GM12878 (cell line): ENCODE measurements at regions not wholly inside any gene's neighbourhood (a gene's known extent, or its start where the extent isn't known, plus 50 kb on each side); places are given as distances from the start of the nearest gene placed in this dataset.

ENCODE experiments used
- ATAC-seq: fragments of 200-7000 bp; cut with Tn5 transposase; 3 replicates; pipeline ENCODE4 v1.9.1; 2020; ENCODE audit warnings: mild to moderate bottlenecking, moderate library complexity
- BruUV-seq: library from RNA; stranded (reverse); fragments of 400-500 nt; replicated peaks from 2 replicates; lab custom pipeline; 2021; lab: Mats Ljungman, UMichigan
- CTCF ChIA-PET: fragments of 300-600 bp; sonication (Branson Sonifier 250); formaldehyde crosslinking; extraction: SDS; loops from one replicate; lab custom pipeline; 2021; ENCODE audit warnings: inconsistent platforms; lab: Yijun Ruan, JAX
- POLR2A ChIA-PET: fragments of 350-600 bp; formaldehyde crosslinking; extraction: SDS; loops from one replicate; lab custom pipeline; 2021; ENCODE audit warnings: inconsistent platforms; lab: Charles Lee
- RAD21 ChIA-PET: fragments of 300-600 bp; sonication (Branson Sonifier 250); formaldehyde crosslinking; loops from one replicate; lab custom pipeline; 2023; ENCODE audit warnings: antibody characterized with exemption; ENCODE audit not compliant: unreplicated experiment; lab: Charles Lee
- SMC1A ChIA-PET: fragments of 300-600 bp; sonication (Branson Sonifier 250); formaldehyde crosslinking; loops from one replicate; lab custom pipeline; 2023; ENCODE audit not compliant: unreplicated experiment, uncharacterized antibody; lab: Charles Lee
- DNase-seq: peaks from one replicate; pipeline ENCODE4 v3.0.0-alpha.2; 2011; ENCODE audit warnings: low read depth, low spot score
- FAIRE-seq: peaks from 3 replicates; lab custom pipeline; 2011; peaks lifted over from hg19 to GRCh38; lab: Jason Lieb, UNC
- H2AFZ ChIP-seq: 2 replicates; pipeline ENCODE4 v1.6.0; 2011; ENCODE audit warnings: low read depth, low read length, control low read depth; ENCODE audit not compliant: control insufficient read depth
- H3K27ac ChIP-seq: 2 replicates; pipeline ENCODE4 v1.5.1; 2011; ENCODE audit warnings: control low read depth; ENCODE audit not compliant: control insufficient read depth, insufficient read depth
- H3K27me3 ChIP-seq, 2 experiments: replicated peaks in 1 of 2; 2 replicates each; pipeline versions ENCODE4 v1.6.0 to v1.6.1; 2011; ENCODE audit warnings: low read length in 1 of 2; ENCODE audit not compliant: control insufficient read depth in 2 of 2, insufficient read depth in 2 of 2
- H3K36me3 ChIP-seq, 2 experiments: 2 replicates each; pipeline ENCODE4 v1.5.1; 2011; ENCODE audit warnings: low read length in 1 of 2; ENCODE audit not compliant: control insufficient read depth in 2 of 2, insufficient read depth in 2 of 2
- H3K4me1 ChIP-seq: 2 replicates; pipeline ENCODE4 v1.6.1; 2011; ENCODE audit warnings: mild to moderate bottlenecking, low read length, moderate library complexity, mixed read lengths; ENCODE audit not compliant: control insufficient read depth, insufficient read depth
- H3K4me2 ChIP-seq: 2 replicates; pipeline ENCODE4 v1.6.0; 2011; ENCODE audit warnings: control low read depth; ENCODE audit not compliant: control insufficient read depth, insufficient read depth
- H3K4me3 ChIP-seq: fragments of 200-600 bp; sonication (generic); 2 replicates; pipeline ENCODE4 v1.5.1; 2016
- H3K79me2 ChIP-seq: 2 replicates; pipeline ENCODE4 v1.6.0; 2011; ENCODE audit warnings: low read length; ENCODE audit not compliant: control insufficient read depth, insufficient read depth
- H3K9ac ChIP-seq: 2 replicates; pipeline ENCODE4 v1.8.0; 2011; ENCODE audit warnings: low read length, control low read depth, mixed read lengths; ENCODE audit not compliant: control insufficient read depth, insufficient read depth
- H3K9me3 ChIP-seq: replicated peaks from 3 replicates; pipeline ENCODE4 v1.5.1; 2011; ENCODE audit warnings: mild to moderate bottlenecking, low read length; ENCODE audit not compliant: control insufficient read depth, insufficient read depth
- H4K20me1 ChIP-seq: 2 replicates; pipeline ENCODE4 v1.6.0; 2011; ENCODE audit not compliant: control insufficient read depth, insufficient read depth
- CHD2 ChIP-seq: IDR thresholded peaks from 2 replicates; pipeline ENCODE4 v1.6.1; 2011; ENCODE audit warnings: low read depth, low read length, improper control_type of control experiment, borderline replicate concordance
- EP300 ChIP-seq, 2 experiments: fragments of 150-350 bp in 1 of 2; IDR thresholded peaks; 2 replicates each; pipeline ENCODE4 v1.6.1; 2011 to 2012; ENCODE audit warnings: low read depth in 2 of 2, low read length in 2 of 2, borderline replicate concordance in 1 of 2, improper control_type of control experiment in 1 of 2, inconsistent platforms in 1 of 2; ENCODE audit not compliant: control insufficient read depth in 1 of 2
- FOXK2 ChIP-seq: fragments of 450-650 bp; IDR thresholded peaks from 2 replicates; pipeline ENCODE4 v1.6.1; 2017; ENCODE audit warnings: mild to moderate bottlenecking, moderate library complexity
- MXI1 ChIP-seq: fragments of 150-350 bp; IDR thresholded peaks from 2 replicates; pipeline ENCODE4 v1.6.1; 2011; ENCODE audit warnings: low read depth, mild to moderate bottlenecking, inconsistent platforms, low read length, improper control_type of control experiment
- NFYA ChIP-seq: IDR thresholded peaks from 2 replicates; pipeline ENCODE4 v1.6.1; 2011; ENCODE audit warnings: low read depth, mild to moderate bottlenecking, low read length, improper control_type of control experiment, borderline replicate concordance
- RAD51 ChIP-seq: fragments of 450-650 bp; IDR thresholded peaks from 2 replicates; pipeline ENCODE4 v1.6.1; 2016; ENCODE audit warnings: moderate library complexity, mild to moderate bottlenecking, inconsistent platforms
- RB1 ChIP-seq: fragments of 450-650 bp; formaldehyde crosslinking; IDR thresholded peaks from 2 replicates; pipeline ENCODE4 v1.6.1; 2017; ENCODE audit warnings: mild to moderate bottlenecking, borderline replicate concordance
- SMAD5 ChIP-seq: IDR thresholded peaks from 2 replicates; pipeline ENCODE4 v1.6.1; 2016; ENCODE audit warnings: antibody characterized with exemption, low read depth
- SMC3 ChIP-seq: IDR thresholded peaks from 2 replicates; pipeline ENCODE4 v1.6.1; 2011; ENCODE audit warnings: low read length, improper control_type of control experiment, borderline replicate concordance
- SREBF1 ChIP-seq: IDR thresholded peaks from 2 replicates; pipeline ENCODE4 v1.6.1; 2012; ENCODE audit warnings: mild to moderate bottlenecking, low read length
- ZNF622 ChIP-seq: fragments of 450-650 bp; IDR thresholded peaks from 2 replicates; pipeline ENCODE4 v1.6.1; 2017; ENCODE audit warnings: mild to moderate bottlenecking, inconsistent platforms
- WGBS: methylation state at CpG from one replicate; pipeline ENCODE4 v1.1.6; 2016; ENCODE audit warnings: low lambda C conversion rate; ENCODE audit not compliant: insufficient replicate concordance, insufficient coverage; ENCODE audit errors: missing lambda C conversion rate; 5-methylcytosine and 5-hydroxymethylcytosine counted together
- in situ Hi-C: fragments of 300-500 bp; cut with MboI; formaldehyde crosslinking; loops from 9 replicates; pipeline ENCODE4 v1.14.3; 2018; ENCODE audit warnings: mixed read lengths
- intact Hi-C: fragments of 100-400 bp; cut with micrococcal nuclease; formaldehyde crosslinking; loops from one replicate; pipeline ENCODE4 v1.14.2; 2022; ENCODE audit not compliant: unreplicated experiment
- TF ChIP-seq, protein P1 (sequence below): fragments of 450-650 bp; IDR thresholded peaks from 2 replicates; pipeline ENCODE4 v1.6.1; 2014; ENCODE audit warnings: mild to moderate bottlenecking

DNA sequence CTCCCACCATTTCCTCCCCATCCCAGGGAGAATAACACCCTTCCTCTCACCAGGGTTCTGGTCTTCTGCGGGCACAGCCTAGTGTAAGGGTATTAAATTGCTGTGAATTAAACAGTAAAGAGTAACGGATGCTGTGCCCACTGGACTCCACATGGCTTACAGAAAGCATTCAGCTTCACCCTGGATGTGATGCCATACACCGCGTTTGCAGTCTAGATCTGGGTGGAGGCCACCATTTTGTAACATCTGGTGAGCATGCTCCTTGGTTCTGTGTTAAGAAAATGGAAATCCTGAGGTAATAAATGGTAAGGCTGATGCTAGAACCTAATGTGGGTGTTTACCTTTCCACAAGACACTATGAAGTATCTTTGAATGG is 331.8 kb upstream of the B3GAT1 start:
- Histone ChIP-seq H2AFZ (no peak overlapping the region), H4K20me1 (no peaks in the 10 kb centered on the region), H3K27ac (no peak overlapping the region), H3K4me2 (no peak overlapping the region), H3K27me3 (no peaks in the 10 kb centered on the region; a peak in 1 of 4 replicates), H3K79me2 (no peaks in the 10 kb centered on the region), H3K36me3 (no peaks in the 10 kb centered on the region), H3K9me3 (no peaks in the 10 kb centered on the region), H3K4me3 (no peak overlapping the region), H3K9ac (no peak overlapping the region), H3K4me1 (no peaks in the 10 kb centered on the region)
- ATAC-seq (no peak), DNase-seq (no peak), FAIRE-seq (no peak)
- CTCF ChIA-PET, result no interaction called here
- SMC1A ChIA-PET, result no interaction called here
- RAD21 ChIA-PET, result no interaction called here
- in situ Hi-C loops (no loop called here), intact Hi-C loops (no loop called here)
- BruUV-seq, result no TSS peak
- TF ChIP-seq CHD2 (no peak), RB1 (no peak), FOXK2 (no peak), ZNF622 (no peak)
- 49% methylated on average over 4 of the region's 4 CpGs for WGBS
- POLR2A ChIA-PET, result no interaction called here

DNA sequence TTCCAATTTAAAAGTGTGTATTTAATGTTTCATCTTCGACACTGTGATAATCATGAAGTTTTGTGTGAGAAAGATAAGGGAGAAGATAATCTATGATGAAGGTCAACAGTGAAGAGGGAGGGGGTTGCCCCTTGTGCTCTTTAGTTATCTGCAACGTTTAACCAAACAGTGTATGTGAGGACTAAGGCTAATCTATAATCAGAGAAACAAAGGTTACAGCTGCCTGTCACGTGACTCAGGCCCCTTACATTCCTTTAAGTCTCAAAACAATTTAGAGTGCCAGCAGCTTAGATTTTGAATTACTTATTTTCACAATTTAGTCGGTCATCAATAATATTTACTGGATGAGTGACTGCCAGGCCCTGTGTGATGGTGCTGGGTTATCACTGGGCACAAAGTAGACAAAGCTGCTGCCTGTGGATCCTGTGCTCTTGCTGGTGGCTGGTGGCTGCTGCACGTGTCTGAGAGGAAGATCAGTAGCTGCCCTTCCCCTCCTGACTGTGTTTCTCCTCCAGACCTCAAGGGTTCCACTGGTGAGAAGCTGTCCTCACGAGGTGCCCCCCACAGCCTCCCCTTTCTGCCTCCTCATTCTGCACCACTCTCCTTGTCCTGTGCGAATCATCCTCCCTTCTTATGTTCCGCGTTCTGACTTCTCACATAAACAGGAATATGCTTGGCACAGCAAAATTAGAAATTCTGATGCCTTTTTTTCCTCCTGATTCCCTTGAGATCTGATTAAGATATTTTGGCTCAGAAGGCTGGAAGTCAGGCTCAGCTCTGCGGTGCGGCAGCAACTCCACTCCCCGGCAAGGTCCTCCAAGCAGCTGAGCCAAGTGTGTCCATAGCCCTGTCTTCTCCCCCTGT is 331.1 kb upstream of the B3GAT1 start:
- RAD21 ChIA-PET, result no interaction called here
- POLR2A ChIA-PET, result no interaction called here
- Histone ChIP-seq H3K4me1 (no peaks in the 10 kb centered on the region), H3K36me3 (no peaks in the 10 kb centered on the region), H3K9me3 (no peaks in the 10 kb centered on the region), H3K79me2 (no peaks in the 10 kb centered on the region), H3K4me2 (no peak overlapping the region), H3K9ac (no peak overlapping the region), H4K20me1 (no peaks in the 10 kb centered on the region), H2AFZ (no peak overlapping the region), H3K27me3 (no peaks in the 10 kb centered on the region; a peak in 1 of 4 replicates), H3K27ac (no peak overlapping the region), H3K4me3 (no peak overlapping the region)
- in situ Hi-C loops, result no loop called here
- CTCF ChIA-PET, result no interaction called here
- no TSS peak for BruUV-seq
- intact Hi-C loops, result no loop called here
- SMC1A ChIA-PET, result no interaction called here
- 32% methylated on average over 12 of the region's 12 CpGs for WGBS
- DNase-seq (no peak), ATAC-seq (no peak)
- TF ChIP-seq RAD51, result 0 out of 2 replicates have a peak, but pooled peaks have one; percentile 28
- TF ChIP-seq SREBF1, result no peak
- TF ChIP-seq NFYA, result no peak
- TF ChIP-seq SMC3, result no peak
- TF ChIP-seq SMAD5, result no peak
- TF ChIP-seq EP300 (IDR thresholded peaks at IDR 0.05; ENCODE audit: borderline replicate concordance in 1 of 2, control insufficient read depth in 1 of 2, low read depth in 2 of 2, low read length in 2 of 2), result no peak
- TF ChIP-seq, protein P1, sequence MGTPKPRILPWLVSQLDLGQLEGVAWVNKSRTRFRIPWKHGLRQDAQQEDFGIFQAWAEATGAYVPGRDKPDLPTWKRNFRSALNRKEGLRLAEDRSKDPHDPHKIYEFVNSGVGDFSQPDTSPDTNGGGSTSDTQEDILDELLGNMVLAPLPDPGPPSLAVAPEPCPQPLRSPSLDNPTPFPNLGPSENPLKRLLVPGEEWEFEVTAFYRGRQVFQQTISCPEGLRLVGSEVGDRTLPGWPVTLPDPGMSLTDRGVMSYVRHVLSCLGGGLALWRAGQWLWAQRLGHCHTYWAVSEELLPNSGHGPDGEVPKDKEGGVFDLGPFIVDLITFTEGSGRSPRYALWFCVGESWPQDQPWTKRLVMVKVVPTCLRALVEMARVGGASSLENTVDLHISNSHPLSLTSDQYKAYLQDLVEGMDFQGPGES, result no peak
- TF ChIP-seq MXI1, result no peak
- TF ChIP-seq, all 136 proteins: peak for 1
- no peak for FAIRE-seq
